BE2C (cell line): ENCODE measurements at regions not wholly inside any gene's neighbourhood (a gene's known extent, or its start where the extent isn't known, plus 50 kb on each side); places are given as distances from the start of the nearest gene placed in this dataset.

Experiments used
- DNase-seq: peaks from one replicate; pipeline ENCODE4 v3.0.0-alpha.2; 2020
- H3K27me3 ChIP-seq: fragments of 250-450 bp; sonication (Bioruptor Pico); 2 replicates; pipeline ENCODE4 v1.5.1; 2020; ENCODE audit warnings: mild to moderate bottlenecking
- H3K36me3 ChIP-seq: fragments of 250-450 bp; sonication (Bioruptor Pico); 2 replicates; pipeline ENCODE4 v1.5.1; 2020; ENCODE audit warnings: mild to moderate bottlenecking
- H3K4me1 ChIP-seq: fragments of 250-450 bp; sonication (Bioruptor Pico); 2 replicates; pipeline ENCODE4 v1.5.1; 2020
- H3K4me3 ChIP-seq: 2 replicates; pipeline ENCODE4 v1.5.1; 2011; ENCODE audit warnings: low read depth, low read length
- H3K9me3 ChIP-seq: fragments of 250-450 bp; sonication (Bioruptor Pico); 2 replicates; pipeline ENCODE4 v1.5.1; 2020
- TF ChIP-seq, protein P1 (sequence below): IDR thresholded peaks from 2 replicates; pipeline ENCODE4 v1.5.1; 2012; ENCODE audit warnings: mild to moderate bottlenecking, low read depth, low read length

DNA sequence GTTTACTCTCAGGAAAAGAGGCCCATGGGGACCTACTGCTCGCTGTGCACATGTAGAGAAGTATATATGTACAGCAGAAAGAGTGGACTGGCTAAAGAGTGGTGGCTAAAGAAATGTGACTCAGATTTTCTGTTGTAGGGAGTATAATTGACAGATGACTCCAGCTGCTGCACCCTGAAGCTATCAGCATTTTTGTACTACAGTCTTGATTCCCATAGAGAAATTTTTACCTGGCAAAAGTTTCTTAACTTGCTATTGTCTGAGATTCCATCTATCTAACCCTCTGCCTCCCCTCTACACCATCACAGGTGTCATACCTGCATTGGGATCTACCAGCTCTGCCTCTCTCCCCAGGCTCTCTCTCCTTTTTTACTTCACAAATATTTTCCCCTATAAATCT lies 296.0 kb upstream of the KYNU start:
- TF ChIP-seq, protein P1, sequence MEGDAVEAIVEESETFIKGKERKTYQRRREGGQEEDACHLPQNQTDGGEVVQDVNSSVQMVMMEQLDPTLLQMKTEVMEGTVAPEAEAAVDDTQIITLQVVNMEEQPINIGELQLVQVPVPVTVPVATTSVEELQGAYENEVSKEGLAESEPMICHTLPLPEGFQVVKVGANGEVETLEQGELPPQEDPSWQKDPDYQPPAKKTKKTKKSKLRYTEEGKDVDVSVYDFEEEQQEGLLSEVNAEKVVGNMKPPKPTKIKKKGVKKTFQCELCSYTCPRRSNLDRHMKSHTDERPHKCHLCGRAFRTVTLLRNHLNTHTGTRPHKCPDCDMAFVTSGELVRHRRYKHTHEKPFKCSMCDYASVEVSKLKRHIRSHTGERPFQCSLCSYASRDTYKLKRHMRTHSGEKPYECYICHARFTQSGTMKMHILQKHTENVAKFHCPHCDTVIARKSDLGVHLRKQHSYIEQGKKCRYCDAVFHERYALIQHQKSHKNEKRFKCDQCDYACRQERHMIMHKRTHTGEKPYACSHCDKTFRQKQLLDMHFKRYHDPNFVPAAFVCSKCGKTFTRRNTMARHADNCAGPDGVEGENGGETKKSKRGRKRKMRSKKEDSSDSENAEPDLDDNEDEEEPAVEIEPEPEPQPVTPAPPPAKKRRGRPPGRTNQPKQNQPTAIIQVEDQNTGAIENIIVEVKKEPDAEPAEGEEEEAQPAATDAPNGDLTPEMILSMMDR, result no peak
- Histone ChIP-seq H3K36me3 (no peaks in the 10 kb centered on the region), H3K4me3 (no peak overlapping the region), H3K9me3 (no peaks in the 10 kb centered on the region), H3K4me1 (no peaks in the 10 kb centered on the region), H3K27me3 (no peaks in the 10 kb centered on the region)
- DNase-seq, result no peak

DNA sequence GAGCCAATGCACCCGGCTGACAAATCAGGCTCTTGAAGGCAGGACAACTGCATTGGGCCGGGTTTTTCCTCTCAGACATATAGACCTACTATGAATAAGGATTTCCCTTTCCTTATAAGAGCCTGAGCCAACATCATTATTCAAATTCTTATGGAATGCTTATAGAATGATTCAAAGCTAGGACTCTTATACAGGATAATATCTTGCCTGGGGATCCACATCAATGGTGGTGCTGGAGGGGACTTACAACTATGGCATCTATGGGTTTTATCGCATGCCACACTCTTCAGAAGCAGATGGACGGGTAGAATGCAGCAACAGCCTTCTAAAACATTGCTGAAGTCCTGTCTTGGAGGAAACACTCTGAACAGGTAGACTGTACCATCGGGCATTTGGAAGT lies 296.8 kb upstream of the KYNU start:
- TF ChIP-seq, protein P1, result no peak
- Histone ChIP-seq H3K4me3 (no peak overlapping the region), H3K9me3 (no peaks in the 10 kb centered on the region), H3K27me3 (no peaks in the 10 kb centered on the region), H3K4me1 (no peaks in the 10 kb centered on the region), H3K36me3 (no peaks in the 10 kb centered on the region)
- DNase-seq, result no peak

DNA sequence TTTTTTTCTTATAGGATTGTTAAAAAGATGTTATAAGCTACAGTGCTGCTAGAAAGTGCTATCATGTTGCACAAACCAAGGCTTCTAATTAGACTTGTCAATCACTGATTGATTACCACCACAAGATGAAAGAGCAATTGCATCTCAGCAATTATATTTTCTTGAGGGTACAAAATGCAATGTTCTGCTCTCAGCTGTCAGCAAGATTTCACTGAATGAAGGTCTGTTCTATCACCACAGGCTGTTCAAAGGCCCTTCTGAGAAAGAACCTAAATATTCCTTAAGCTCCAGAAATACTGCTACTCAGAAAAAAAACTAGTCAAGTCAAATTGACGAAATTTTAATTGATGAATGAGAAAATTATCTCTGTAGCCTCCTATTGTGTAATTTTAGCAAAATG lies 301.9 kb upstream of the KYNU start:
- TF ChIP-seq, protein P1, result no peak
- H3K4me3 ChIP-seq, result no peak overlapping the region

DNA sequence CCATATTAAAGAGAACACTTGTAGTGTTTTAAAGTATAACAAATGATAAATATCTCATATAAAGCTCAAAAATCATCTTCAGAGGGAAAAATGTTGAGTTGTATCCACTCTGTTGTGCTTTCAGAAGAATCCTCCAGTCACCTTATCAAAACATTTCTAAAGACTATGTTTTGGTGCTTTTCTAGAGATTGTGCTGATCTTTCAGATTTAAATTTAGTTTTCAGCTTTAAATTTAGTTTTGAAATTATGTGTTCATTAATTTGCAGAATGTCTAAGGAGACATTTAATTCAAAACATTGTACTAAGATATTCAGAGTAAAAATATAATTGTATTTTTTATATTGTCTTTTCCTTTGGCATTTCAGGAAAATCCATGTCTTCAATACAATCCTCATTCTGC lies 303.1 kb upstream of the KYNU start:
- Histone ChIP-seq H3K27me3 (no peaks in the 10 kb centered on the region), H3K36me3 (no peaks in the 10 kb centered on the region), H3K9me3 (no peaks in the 10 kb centered on the region), H3K4me3 (no peak overlapping the region), H3K4me1 (no peaks in the 10 kb centered on the region)
- DNase-seq, result no peak
- TF ChIP-seq, protein P1, result no peak

More for the DNA sequence above, 301.9 kb upstream of the KYNU start:
- no peak for DNase-seq
- no peaks in the 10 kb centered on the region for H3K4me1 ChIP-seq
- H3K9me3 ChIP-seq, result no peaks in the 10 kb centered on the region
- no peaks in the 10 kb centered on the region for H3K27me3 ChIP-seq
- no peaks in the 10 kb centered on the region for H3K36me3 ChIP-seq

DNA sequence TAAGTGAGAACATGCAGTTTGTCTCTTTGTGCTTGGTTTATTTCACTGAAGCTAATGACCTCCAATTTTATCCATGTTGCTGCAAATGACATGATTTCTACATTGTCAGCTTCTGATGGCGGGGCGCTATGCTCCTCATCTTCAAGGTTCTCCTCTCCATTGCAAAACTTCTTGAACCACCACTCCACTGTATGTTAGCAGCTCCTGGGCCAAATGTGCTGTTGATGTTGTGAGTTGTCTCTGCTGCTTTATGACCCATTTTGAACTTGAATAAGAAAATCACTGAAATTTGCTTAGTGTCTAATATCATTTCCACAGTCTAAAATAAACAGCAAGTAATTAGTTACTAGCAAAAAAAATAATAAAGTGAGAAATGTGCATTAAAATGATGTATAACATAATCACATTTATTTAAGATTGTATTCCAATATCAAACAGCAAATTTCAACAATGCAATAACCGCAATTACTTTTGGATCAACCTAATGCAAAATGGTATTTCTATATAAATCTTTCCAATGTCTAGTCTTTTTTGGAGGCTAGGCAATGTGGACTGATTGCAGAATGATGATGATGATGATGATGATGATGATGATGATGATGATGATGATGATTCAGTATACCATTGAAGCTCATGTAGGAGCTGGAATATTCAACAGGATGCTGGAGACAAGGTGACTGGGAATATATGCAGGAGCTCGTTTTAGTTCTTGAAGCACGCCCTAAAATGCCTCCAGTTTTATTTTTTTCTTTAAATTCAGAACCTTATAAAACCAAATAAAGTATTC lies 304.9 kb upstream of the KYNU start:
- Histone ChIP-seq H3K36me3 (no peaks in the 10 kb centered on the region), H3K4me1 (no peaks in the 10 kb centered on the region), H3K4me3 (no peak overlapping the region), H3K9me3 (no peaks in the 10 kb centered on the region), H3K27me3 (no peaks in the 10 kb centered on the region)
- TF ChIP-seq, protein P1, result no peak
- DNase-seq, result no peak

DNA sequence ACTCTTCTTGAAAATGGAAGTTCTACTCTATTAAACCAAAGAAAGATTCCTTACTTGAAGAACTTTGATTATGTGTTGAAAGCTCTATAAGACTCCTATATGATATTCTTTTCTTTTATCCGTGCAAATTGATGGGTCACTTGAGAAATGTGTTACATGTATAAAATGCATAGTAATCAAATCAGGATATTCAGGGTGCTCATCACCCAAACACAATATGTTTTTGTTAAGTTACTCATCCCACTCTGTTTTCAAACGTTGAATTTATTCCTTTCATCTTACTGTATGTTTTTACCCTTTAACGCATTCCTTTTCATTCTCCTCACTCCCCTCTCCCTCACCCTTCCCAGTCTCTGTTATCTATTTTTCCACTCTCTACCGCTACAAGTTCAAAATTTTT lies 305.5 kb upstream of the KYNU start:
- H3K4me1 ChIP-seq, result no peaks in the 10 kb centered on the region
- no peak overlapping the region for H3K4me3 ChIP-seq
- H3K27me3 ChIP-seq, result no peaks in the 10 kb centered on the region
- TF ChIP-seq, protein P1, result no peak
- DNase-seq, result no peak
- no peaks in the 10 kb centered on the region for H3K9me3 ChIP-seq
- no peaks in the 10 kb centered on the region for H3K36me3 ChIP-seq
